Loucy (cell line): ENCODE measurements at regions not wholly inside any gene's neighbourhood (a gene's known extent, or its start where the extent isn't known, plus 50 kb on each side); places are given as distances from the start of the nearest gene placed in this dataset.
A peak's percentile ranks its signal among the peaks of the same experiment; 100 is the strongest.

Source experiments
- H2AFZ ChIP-seq: fragments of 200-600 bp; sonication (generic); 2 replicates; pipeline ENCODE4 v1.6.0; 2016; ENCODE audit warnings: antibody characterized with exemption, mild to moderate bottlenecking, low read length, moderate library complexity
- H3F3A ChIP-seq: fragments of 200-600 bp; 2 replicates; pipeline ENCODE4 v1.6.0; 2016; ENCODE audit warnings: antibody characterized with exemption, low read depth, mild to moderate bottlenecking
- H3K27me3 ChIP-seq: fragments of 200-600 bp; sonication (generic); 2 replicates; pipeline ENCODE4 v1.6.1; 2014; ENCODE audit warnings: low read length, mild to moderate bottlenecking; ENCODE audit not compliant: insufficient read depth, poor library complexity, severe bottlenecking
- H3K36me3 ChIP-seq: fragments of 200-600 bp; sonication (generic); 2 replicates; pipeline ENCODE4 v1.6.1; 2016; ENCODE audit warnings: low read length; ENCODE audit not compliant: insufficient read depth
- H3K4me1 ChIP-seq: fragments of 200-600 bp; sonication (generic); 2 replicates; pipeline ENCODE4 v1.5.1; 2014; ENCODE audit warnings: low read length, mild to moderate bottlenecking; ENCODE audit not compliant: insufficient read depth, poor library complexity, severe bottlenecking
- H3K4me2 ChIP-seq: fragments of 200-600 bp; sonication (generic); 2 replicates; pipeline ENCODE4 v1.6.0; 2014; ENCODE audit warnings: antibody characterized with exemption, low read length, low read depth, mild to moderate bottlenecking; ENCODE audit not compliant: poor library complexity, severe bottlenecking
- H3K4me3 ChIP-seq: fragments of 200-600 bp; sonication (generic); 2 replicates; pipeline ENCODE4 v1.5.1; 2014; ENCODE audit warnings: low read length, mild to moderate bottlenecking, mixed read lengths; ENCODE audit not compliant: poor library complexity, severe bottlenecking
- H3K79me2 ChIP-seq: fragments of 200-600 bp; sonication (generic); 2 replicates; pipeline ENCODE4 v1.6.1; 2014; ENCODE audit warnings: low read length; ENCODE audit not compliant: insufficient read depth
- H3K9ac ChIP-seq: fragments of 200-600 bp; sonication (generic); 2 replicates; pipeline ENCODE4 v1.6.0; 2014; ENCODE audit warnings: mild to moderate bottlenecking, low read depth, low read length, moderate library complexity; ENCODE audit not compliant: poor library complexity, severe bottlenecking
- H3K9me2 ChIP-seq: fragments of 200-600 bp; sonication (generic); replicated peaks from 2 replicates; pipeline ENCODE4 v1.6.1; 2016; ENCODE audit warnings: low read depth, low read length, mixed read lengths
- H3K9me3 ChIP-seq: fragments of 200-600 bp; sonication (generic); 2 replicates; pipeline ENCODE4 v1.6.1; 2014; ENCODE audit warnings: mild to moderate bottlenecking, antibody characterized with exemption, low read length, low read depth; ENCODE audit not compliant: insufficient read depth
- H4K20me1 ChIP-seq: fragments of 200-600 bp; sonication (generic); 2 replicates; pipeline ENCODE4 v1.6.0; 2014; ENCODE audit warnings: antibody characterized with exemption, low read length, mild to moderate bottlenecking; ENCODE audit not compliant: insufficient read depth, poor library complexity, severe bottlenecking
- EZH2phosphoT487 ChIP-seq: fragments of 200-600 bp; IDR thresholded peaks from 2 replicates; pipeline ENCODE4 v1.6.1; 2018; ENCODE audit warnings: antibody characterized with exemption, mild to moderate bottlenecking, moderate library complexity, borderline replicate concordance
- TF ChIP-seq, protein P1 (sequence below): fragments of 200-600 bp; sonication (generic); conservative IDR thresholded peaks from 2 replicates; pipeline ENCODE4 v1.5.1; 2014; ENCODE audit warnings: mild to moderate bottlenecking, antibody characterized with exemption, low read length

DNA sequence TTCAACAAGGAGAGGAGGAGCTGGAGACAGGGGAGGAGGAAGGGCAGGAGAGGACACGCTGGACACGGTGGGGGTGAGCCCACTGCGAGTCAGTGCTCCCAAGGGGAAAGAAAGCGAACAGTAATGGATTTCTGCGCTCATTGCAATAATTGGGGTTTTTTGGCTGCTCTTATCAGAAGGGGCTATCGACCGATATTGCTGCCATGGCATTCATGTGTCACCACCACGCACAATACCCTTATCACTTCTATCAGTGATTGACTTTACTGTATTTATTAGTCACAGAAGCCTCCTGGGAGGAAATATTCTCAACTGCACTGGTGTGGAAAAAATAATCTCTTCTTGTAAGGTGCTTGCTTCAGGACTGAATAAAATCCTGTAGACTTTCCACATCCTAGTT is 55.8 kb downstream of the CEP43 start:
- Histone ChIP-seq H2AFZ (no peak overlapping the region), H3K27me3 (no peaks in the 10 kb centered on the region), H3K79me2 (no peaks in the 10 kb centered on the region), H3F3A (no peaks in the 10 kb centered on the region; the same call in 1 of the 2 replicates), H3K9ac (no peak overlapping the region), H3K9me3 (no peaks in the 10 kb centered on the region), H3K4me1 (peaks cover 10% of the 10 kb centered on the region), H3K4me2 (no peak overlapping the region), H3K4me3 (no peak overlapping the region), H4K20me1 (no peaks in the 10 kb centered on the region), H3K9me2 (no peaks in the 10 kb centered on the region), H3K36me3 (no peaks in the 10 kb centered on the region)
- TF ChIP-seq EZH2phosphoT487, result no peak
- TF ChIP-seq, protein P1, sequence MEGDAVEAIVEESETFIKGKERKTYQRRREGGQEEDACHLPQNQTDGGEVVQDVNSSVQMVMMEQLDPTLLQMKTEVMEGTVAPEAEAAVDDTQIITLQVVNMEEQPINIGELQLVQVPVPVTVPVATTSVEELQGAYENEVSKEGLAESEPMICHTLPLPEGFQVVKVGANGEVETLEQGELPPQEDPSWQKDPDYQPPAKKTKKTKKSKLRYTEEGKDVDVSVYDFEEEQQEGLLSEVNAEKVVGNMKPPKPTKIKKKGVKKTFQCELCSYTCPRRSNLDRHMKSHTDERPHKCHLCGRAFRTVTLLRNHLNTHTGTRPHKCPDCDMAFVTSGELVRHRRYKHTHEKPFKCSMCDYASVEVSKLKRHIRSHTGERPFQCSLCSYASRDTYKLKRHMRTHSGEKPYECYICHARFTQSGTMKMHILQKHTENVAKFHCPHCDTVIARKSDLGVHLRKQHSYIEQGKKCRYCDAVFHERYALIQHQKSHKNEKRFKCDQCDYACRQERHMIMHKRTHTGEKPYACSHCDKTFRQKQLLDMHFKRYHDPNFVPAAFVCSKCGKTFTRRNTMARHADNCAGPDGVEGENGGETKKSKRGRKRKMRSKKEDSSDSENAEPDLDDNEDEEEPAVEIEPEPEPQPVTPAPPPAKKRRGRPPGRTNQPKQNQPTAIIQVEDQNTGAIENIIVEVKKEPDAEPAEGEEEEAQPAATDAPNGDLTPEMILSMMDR, result no peak

DNA sequence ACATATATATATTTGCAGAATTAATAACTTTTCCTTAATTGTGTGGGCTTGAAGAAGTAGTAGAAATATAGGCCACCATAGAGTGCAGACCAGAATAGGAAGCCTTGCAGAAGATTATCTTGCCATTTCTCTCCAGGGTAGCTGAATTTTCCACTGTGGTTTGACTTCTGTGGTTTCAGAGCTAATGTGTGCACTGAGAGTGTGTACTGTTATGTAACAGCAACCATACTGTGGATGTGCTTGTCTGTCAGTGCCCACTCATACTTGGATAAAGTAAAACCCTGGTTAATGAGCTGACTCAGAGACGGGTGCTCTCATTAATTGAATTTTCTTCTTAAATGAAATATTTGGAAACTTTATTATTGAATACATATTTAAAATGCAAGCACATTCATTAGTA is 57.2 kb downstream of the CEP43 start:
- TF ChIP-seq, protein P1, result no peak
- H2AFZ ChIP-seq, result no peak overlapping the region
- H3K9me2 ChIP-seq, result no peaks in the 10 kb centered on the region
- no peak overlapping the region for H3K4me3 ChIP-seq
- no peak overlapping the region for H3K9ac ChIP-seq
- H3F3A ChIP-seq, result no peaks in the 10 kb centered on the region; the same call in 1 of the 2 replicates
- H3K36me3 ChIP-seq, result no peaks in the 10 kb centered on the region
- peak overlapping the region; percentile 21 for H3K4me2 ChIP-seq
- H4K20me1 ChIP-seq, result no peaks in the 10 kb centered on the region
- H3K79me2 ChIP-seq, result no peaks in the 10 kb centered on the region
- H3K27me3 ChIP-seq, result no peaks in the 10 kb centered on the region
- no peaks in the 10 kb centered on the region for H3K9me3 ChIP-seq
- H3K4me1 ChIP-seq, result peaks cover 10% of the 10 kb centered on the region

DNA sequence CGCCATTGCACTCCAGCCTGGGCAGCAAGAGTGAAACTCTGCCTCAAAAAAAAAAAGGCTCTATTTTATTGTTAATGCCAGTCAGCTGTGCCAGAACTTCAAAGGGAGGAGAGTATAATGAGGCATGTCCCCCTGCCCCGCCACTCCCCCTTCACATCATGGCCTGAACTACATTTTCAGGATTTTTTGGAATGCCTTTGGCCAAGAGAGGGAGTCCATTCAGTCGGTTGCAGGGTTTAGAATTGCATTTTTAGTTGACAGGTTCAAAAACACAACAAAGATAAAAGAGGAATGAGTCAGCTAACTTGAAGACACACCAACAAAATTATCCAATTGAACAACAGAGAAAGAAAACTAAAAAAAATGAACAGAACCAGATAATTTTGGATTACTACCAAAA is 59.1 kb downstream of the CEP43 start:
- Histone ChIP-seq H2AFZ (no peak overlapping the region), H3K79me2 (no peaks in the 10 kb centered on the region), H3K4me3 (no peak overlapping the region), H3K9ac (no peak overlapping the region), H3K9me2 (no peaks in the 10 kb centered on the region), H3K27me3 (no peaks in the 10 kb centered on the region), H3K9me3 (no peaks in the 10 kb centered on the region), H3K4me1 (peaks cover 10% of the 10 kb centered on the region), H4K20me1 (no peaks in the 10 kb centered on the region), H3K36me3 (no peaks in the 10 kb centered on the region), H3F3A (no peaks in the 10 kb centered on the region), H3K4me2 (no peak overlapping the region)
- TF ChIP-seq EZH2phosphoT487, result no peak
- TF ChIP-seq, protein P1, result no peak
